ENCODE measurements at regions not wholly inside any gene's neighbourhood (a gene's known extent, or its start where the extent isn't known, plus 50 kb on each side); places are given as distances from the start of the nearest gene placed in this dataset.

DNA sequence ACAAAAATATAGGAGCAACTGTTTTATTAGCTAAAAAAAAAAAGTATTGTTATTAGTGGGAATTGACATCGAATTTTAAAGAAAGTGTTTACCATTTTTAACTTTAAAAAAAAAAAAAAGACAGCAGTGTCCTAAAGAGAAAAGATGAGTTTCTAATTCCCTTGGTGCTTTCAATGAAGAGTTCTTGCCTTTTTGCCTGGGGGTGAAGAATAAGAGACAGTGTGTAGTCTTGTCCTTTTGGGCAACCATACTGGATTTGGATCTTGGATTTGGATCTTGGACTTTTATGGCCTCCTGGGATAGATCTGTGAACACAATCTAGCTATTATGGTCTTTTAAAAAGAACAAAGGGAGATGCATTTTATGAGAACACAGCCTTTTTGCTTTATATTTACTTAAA, 60.2 kb upstream of the GLS start:
- TF ChIP-seq CTCF (IDR thresholded peaks at IDR 0.05; ENCODE audit: insufficient read depth, low read length) (no peak), POLR2AphosphoS5 (IDR thresholded peaks at IDR 0.05; ENCODE audit: low read depth) (no peak), GABPA (IDR thresholded peaks at IDR 0.05; ENCODE audit: low read depth) (no peak)
- TF ChIP-seq, protein P1, sequence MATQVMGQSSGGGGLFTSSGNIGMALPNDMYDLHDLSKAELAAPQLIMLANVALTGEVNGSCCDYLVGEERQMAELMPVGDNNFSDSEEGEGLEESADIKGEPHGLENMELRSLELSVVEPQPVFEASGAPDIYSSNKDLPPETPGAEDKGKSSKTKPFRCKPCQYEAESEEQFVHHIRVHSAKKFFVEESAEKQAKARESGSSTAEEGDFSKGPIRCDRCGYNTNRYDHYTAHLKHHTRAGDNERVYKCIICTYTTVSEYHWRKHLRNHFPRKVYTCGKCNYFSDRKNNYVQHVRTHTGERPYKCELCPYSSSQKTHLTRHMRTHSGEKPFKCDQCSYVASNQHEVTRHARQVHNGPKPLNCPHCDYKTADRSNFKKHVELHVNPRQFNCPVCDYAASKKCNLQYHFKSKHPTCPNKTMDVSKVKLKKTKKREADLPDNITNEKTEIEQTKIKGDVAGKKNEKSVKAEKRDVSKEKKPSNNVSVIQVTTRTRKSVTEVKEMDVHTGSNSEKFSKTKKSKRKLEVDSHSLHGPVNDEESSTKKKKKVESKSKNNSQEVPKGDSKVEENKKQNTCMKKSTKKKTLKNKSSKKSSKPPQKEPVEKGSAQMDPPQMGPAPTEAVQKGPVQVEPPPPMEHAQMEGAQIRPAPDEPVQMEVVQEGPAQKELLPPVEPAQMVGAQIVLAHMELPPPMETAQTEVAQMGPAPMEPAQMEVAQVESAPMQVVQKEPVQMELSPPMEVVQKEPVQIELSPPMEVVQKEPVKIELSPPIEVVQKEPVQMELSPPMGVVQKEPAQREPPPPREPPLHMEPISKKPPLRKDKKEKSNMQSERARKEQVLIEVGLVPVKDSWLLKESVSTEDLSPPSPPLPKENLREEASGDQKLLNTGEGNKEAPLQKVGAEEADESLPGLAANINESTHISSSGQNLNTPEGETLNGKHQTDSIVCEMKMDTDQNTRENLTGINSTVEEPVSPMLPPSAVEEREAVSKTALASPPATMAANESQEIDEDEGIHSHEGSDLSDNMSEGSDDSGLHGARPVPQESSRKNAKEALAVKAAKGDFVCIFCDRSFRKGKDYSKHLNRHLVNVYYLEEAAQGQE (IDR thresholded peaks at IDR 0.05; ENCODE audit: insufficient replicate concordance, low read depth), result no peak

Data from HL-60 (cell line).